ENCODE measurements at regions not wholly inside any gene's neighbourhood (a gene's known extent, or its start where the extent isn't known, plus 50 kb on each side); places are given as distances from the start of the nearest gene placed in this dataset.

- ATAC-seq: no peak
- no peak for DNase-seq (ENCODE audit: low spot score)
- intact Hi-C loops (cut with DNase I): no loop called here
Measured at GRCh38 chr2:138102664-138103063, 138.4 kb downstream of the HNMT start.

DNA sequence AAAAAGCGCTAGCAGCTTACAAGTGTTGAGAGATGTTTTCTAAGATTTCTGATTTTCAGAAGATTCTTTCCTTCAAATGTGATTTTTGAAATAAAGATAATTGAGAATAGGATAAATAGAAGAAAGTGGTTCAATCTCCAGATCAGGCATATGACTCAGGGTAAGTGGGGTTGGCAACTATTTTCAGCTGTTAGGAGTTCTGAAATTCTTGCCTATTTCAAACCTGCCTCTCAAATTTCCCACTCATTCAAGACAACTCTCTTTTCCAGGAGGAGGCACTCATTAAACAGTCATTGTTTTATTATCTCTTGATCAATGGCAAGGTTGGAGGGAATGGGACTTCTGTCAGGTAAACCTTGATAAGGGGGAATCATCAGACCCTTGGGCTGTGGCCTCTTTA is 138.9 kb downstream of the HNMT start:
- DNase-seq (ENCODE audit: low spot score): no peak
- intact Hi-C loops (cut with DNase I): no loop called here
- no peak for ATAC-seq

- DNase-seq (ENCODE audit: low spot score) (no peak), ATAC-seq (no peak)
- intact Hi-C loops (cut with DNase I): no loop called here
Measured at GRCh38 chr2:138104071-138104470, 139.8 kb downstream of the HNMT start.

- intact Hi-C loops (cut with DNase I): no loop called here
- DNase-seq (ENCODE audit: low spot score) (no peak), ATAC-seq (no peak)
Measured at GRCh38 chr2:138105358-138105757, 141.1 kb downstream of the HNMT start.

DNA sequence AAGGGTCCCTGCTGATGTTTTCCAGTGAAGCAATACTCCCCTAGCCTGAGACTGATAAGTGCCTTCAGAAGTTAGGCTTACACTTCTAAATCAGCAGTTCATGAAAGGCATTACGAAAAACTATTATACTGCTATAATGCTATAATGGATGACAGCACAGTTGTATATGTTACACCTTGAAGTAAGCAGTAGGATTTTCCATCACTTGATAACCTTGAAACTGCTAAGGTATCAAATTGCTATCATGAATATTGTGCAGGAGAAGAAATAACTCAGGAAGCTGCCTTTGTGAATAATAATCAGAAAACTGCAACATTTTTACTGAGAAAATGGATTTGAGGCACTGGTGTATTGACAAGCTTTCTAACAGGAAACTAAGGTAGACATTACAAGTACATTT is 142.3 kb downstream of the HNMT start:
- intact Hi-C loops (cut with DNase I): no loop called here
- ATAC-seq (no peak), DNase-seq (ENCODE audit: low spot score) (no peak)

DNA sequence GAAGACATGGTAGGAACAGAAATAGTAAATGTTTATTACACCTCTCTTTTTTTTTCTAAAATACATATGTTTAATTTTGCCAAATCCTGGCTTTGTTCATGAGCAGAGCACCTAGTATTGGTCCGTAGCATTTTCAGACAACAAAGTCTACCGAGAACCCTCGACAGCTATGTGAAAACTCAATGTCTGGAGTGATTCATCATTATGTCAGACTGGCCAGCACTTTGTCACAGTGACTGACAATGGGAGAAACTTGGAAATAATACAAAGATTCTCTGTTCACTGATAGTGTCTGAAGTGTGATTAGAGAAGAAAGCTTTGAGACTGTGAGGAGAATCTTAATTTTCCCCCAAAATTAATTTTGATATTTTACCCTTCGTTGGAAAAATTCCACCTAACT is 143.0 kb downstream of the HNMT start:
- intact Hi-C loops (cut with DNase I): no loop called here
- DNase-seq (ENCODE audit: low spot score) (no peak), ATAC-seq (no peak)

GRCh38 chr2:138110453-138111083 is 146.3 kb downstream of the HNMT start:
- no peak for DNase-seq (ENCODE audit: low spot score)

GRCh38 chr2:138112536-138112935 is 148.3 kb downstream of the HNMT start:
- intact Hi-C loops (cut with DNase I): no loop called here
- ATAC-seq (no peak), DNase-seq (ENCODE audit: low spot score) (no peak)

More at GRCh38 chr2:138110453-138111083, 146.3 kb downstream of the HNMT start:
- ATAC-seq: no peak
- intact Hi-C loops (cut with DNase I): no loop called here

DNA sequence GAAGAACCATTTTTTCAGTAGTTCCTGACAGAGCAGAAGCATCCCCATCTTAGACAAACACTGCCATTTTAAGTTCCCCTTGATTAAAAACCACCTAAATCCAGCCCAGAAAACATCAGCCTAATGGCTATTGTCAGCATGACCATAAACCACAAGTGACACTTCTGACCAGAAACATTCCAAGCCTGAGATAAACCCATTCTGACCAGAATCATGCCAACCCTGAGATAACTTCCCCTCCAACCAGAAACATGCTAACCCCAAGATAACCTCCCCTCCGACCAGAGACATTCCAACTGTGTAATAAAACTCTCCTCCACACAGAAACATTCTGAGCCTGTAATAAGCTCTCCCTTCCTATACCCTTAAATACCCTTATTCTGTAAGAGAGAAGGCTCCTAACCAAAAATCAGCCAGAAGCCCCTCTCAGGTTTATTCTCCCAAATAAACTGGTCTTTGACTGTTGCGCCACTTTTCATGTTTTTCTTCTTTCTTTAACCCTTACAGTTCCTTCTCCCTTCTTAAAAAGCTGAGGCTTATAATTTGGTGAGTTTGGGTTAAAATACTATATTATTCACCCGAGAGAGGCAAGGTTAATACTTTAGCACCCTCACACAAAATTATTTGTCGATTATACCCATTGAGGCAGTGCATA is 149.7 kb downstream of the HNMT start:
- intact Hi-C loops (cut with DNase I): no loop called here
- ATAC-seq (no peak), DNase-seq (ENCODE audit: low spot score) (no peak)

- ATAC-seq (no peak), DNase-seq (ENCODE audit: low spot score) (no peak)
- intact Hi-C loops (cut with DNase I): no loop called here
Measured at GRCh38 chr2:138115666-138116065, 151.4 kb downstream of the HNMT start.

GRCh38 chr2:138116456-138116855 is 152.2 kb downstream of the HNMT start:
- ATAC-seq: no peak
- intact Hi-C loops (cut with DNase I): no loop called here
- no peak for DNase-seq (ENCODE audit: low spot score)

DNA sequence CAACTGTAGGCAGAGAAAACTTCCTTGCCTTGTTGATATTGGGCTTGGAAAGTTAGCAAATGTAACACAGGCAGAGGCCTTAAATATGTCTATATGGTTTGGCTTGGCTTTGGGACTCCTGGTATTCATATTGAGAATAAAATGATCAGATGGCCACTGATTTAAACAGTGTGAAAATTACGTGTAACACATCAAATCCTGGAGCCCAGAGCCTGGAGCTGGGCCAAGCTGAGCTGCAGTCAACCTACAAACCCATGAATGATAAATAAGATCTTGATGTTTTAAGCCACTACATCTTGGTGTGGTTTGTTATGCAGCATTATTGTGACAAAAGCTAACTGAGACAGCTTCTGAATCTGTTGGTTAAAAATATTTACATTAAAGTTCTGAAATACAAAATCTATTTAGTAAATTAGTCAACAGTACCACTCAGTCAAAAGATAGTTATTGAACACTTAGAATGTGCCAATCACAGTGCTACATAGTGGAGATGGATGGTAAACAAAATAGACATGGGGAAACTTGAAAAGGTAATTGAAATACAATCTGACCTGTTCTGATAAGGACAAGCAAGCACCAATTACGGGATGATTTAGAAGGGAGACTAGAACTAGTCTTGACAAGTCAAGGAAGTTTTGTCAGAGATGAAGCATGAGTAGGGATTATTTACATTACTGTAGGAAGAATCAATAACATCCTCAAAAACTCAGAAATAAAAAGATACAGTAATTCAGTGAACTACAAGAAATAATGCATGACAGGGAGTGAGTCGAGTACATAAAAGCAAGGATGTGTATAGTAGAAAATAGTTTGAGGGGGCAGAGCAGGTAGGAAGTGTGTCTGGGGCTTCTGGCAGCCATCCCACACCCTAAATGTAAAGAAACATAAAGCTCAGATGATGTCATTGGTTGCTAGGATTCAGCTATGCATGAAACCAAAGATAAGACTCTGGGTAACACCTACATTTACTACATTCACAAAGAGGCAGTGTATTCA is 157.7 kb downstream of the HNMT start:
- ATAC-seq (no peak), DNase-seq (ENCODE audit: low spot score) (no peak)
- intact Hi-C loops (cut with DNase I): no loop called here

GRCh38 chr2:138122891-138123290 is 158.6 kb downstream of the HNMT start:
- intact Hi-C loops (cut with DNase I): no loop called here
- no peak for DNase-seq (ENCODE audit: low spot score)
- ATAC-seq: no peak

- ATAC-seq (no peak), DNase-seq (ENCODE audit: low spot score) (no peak)
- intact Hi-C loops (cut with DNase I): no loop called here
Measured at GRCh38 chr2:138123741-138124140, 159.5 kb downstream of the HNMT start.

- DNase-seq (ENCODE audit: low spot score) (no peak), ATAC-seq (no peak)
- intact Hi-C loops (cut with DNase I): no loop called here
Measured at GRCh38 chr2:138124521-138124920, 160.2 kb downstream of the HNMT start.

DNA sequence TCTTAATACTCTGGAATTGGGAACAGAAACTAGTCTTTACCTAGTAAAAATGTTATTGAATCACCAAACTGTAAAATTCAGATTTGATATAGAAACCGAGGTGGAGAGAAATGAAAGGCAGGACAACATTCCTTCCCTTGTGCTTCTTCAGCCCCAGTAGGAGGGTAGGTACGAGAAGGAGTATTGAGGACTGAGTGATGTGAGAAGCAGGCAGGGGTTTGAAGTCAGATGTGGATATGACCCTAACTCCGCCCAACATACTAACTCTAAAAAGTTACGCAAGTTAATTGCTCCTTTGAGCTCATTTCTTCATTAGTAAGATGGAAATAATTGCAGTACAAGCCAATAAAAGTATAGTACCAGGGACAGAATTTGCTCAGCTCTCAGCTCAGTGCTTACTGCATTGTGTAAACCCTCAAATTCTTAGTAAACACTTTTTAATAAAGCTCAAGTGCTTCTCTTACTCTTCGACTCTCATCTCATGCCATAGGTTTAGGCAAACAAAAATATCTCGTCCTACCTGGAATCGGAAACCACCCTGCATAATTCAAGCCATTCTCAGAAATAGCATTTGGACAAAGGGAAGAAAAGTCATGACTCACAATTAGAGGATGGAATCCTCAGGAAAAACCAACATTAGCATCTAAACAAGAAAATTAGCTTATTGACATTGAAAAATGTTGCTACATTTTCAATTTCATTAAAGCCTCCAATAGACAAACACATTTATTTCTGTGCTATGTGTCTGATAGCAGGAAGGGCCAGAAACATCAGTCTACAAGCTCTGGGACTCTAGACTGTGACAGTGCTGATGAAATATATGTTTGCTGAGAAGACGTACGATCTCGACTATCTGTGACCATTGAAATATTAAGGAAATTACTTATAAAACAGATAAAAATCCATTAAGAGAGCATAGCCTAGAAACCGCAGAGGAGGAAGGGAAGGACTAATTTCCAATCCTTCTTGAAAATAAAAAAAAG is 161.3 kb downstream of the HNMT start:
- DNase-seq (ENCODE audit: low spot score) (no peak), ATAC-seq (no peak)
- intact Hi-C loops (cut with DNase I): no loop called here

GRCh38 chr2:138132108-138132507 is 167.8 kb downstream of the HNMT start:
- DNase-seq (ENCODE audit: low spot score) (no peak), ATAC-seq (no peak)
- intact Hi-C loops (cut with DNase I): no loop called here

DNA sequence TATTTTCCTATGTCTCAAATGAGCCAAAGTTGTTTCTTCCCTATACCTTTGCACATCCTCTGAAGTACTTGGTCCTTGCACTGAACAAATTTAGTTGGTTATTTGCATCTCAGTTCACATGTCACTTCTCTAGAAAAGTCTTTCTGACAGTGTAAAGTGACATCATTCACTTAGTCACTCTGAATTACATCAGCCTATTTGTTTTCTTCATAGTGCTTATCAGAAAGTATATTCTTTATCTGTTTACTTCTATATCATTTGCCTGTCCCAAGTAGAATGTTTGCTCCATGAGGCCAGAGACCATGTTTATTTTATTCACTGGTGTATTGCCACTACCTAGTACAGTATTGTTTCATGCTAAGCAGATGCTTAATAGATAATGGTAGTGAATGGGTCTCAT is 173.7 kb downstream of the HNMT start:
- no peak for DNase-seq (ENCODE audit: low spot score)
- no peak for ATAC-seq
- intact Hi-C loops (cut with DNase I): no loop called here

DNA sequence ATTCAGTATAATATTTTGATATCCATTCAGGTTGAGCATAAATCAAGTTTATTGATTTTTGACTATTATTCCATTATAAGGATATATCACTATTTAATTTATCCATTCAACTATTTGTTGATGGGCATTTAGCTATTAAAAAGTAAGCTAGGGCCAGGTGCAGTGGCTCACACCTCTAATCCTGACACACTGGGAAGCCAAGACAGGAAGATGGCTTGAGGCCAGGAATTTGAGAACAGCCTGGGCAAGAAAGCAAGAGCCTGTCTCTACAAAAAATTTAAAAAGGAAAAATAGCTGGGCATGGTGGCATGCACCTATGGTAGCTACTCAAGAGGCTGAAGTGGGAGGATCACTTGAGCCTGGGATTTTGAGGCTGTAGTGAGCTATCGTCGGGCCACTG is 183.5 kb downstream of the HNMT start:
- no peak for DNase-seq (ENCODE audit: low spot score)
- no peak for ATAC-seq
- intact Hi-C loops (cut with DNase I): no loop called here

All from sciatic nerve (tissue), 2 donors.